ENCODE measurements at regions not wholly inside any gene's neighbourhood (a gene's known extent, or its start where the extent isn't known, plus 50 kb on each side); places are given as distances from the start of the nearest gene placed in this dataset.

DNA sequence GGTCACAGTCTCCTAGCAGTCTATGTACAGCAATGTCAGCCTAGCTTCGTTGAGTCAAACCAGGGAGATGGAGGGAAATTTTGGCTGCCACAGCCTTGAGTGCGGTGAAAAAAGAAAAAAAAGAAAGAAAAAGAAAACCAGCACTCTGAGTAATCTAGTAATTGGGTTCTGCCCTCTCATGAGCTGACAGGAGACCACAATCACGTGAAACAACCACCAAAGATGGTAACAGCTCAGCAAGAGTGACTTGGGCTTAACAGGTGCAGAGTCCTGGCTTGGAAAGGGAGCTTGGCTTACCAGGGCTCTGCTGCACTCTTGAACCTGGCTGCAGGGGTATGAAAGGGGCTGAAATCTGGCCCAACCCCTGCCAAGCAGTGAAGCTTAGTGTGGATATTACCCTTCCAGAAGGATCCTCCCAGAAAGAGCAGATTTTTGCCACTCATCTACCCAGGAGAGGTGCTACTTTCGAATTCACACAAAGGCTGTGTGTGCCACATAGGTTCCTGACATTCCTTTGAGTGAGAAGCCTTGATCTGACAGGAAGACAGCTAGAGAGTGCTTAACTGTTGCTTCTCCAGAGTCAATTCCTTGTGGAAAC is 350.3 kb downstream of the PTTG2 start:
- H3K4me3 Mint-ChIP-seq = no peak overlapping the region
- no peak overlapping the region for H3K27ac Mint-ChIP-seq
- peaks cover 18% of the 10 kb centered on the region for H3K4me1 Mint-ChIP-seq
- TF ChIP-seq, protein P1, sequence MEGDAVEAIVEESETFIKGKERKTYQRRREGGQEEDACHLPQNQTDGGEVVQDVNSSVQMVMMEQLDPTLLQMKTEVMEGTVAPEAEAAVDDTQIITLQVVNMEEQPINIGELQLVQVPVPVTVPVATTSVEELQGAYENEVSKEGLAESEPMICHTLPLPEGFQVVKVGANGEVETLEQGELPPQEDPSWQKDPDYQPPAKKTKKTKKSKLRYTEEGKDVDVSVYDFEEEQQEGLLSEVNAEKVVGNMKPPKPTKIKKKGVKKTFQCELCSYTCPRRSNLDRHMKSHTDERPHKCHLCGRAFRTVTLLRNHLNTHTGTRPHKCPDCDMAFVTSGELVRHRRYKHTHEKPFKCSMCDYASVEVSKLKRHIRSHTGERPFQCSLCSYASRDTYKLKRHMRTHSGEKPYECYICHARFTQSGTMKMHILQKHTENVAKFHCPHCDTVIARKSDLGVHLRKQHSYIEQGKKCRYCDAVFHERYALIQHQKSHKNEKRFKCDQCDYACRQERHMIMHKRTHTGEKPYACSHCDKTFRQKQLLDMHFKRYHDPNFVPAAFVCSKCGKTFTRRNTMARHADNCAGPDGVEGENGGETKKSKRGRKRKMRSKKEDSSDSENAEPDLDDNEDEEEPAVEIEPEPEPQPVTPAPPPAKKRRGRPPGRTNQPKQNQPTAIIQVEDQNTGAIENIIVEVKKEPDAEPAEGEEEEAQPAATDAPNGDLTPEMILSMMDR (IDR thresholded peaks at IDR 0.05) = no peak
- H3K27me3 Mint-ChIP-seq (ENCODE audit: low read depth, poor library complexity) = peaks cover 6% of the 10 kb centered on the region
- peaks cover 11% of the 10 kb centered on the region for H3K9me3 Mint-ChIP-seq
- peaks cover 4% of the 10 kb centered on the region for H3K36me3 Mint-ChIP-seq (ENCODE audit: low read depth)
- DNase-seq = no peak

DNA sequence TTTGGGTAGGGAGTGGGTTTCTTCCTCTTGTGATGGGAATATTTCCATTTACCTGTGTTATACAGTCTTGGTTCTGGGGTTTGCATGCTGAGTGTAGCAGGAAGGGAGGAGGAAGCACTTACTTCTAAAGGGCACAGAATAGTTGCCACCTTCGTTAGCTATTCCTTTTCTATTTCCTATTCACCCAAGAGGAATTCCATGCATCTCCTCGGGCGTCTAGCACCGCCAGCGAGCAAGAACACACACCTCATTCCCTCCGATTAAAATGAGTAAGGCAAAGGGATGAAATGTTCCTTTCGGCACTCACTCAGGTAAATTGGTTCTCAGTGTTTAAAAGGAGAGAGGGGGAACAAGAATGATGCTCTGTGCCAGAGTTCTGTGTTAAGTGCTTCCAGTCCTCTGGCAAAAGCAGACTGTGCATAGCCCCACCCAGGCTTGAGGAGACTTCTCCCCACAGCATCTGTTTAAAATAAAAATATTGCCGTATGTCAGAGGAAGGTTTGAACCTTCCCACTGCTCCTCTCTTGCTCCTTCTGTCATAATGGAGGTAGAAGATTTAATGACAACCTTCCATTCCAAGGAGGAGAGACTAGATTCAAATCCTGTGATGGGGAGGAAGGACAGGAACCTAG is 351.4 kb downstream of the PTTG2 start:
- Mint-ChIP-seq H3K36me3 (ENCODE audit: low read depth) (peaks cover 4% of the 10 kb centered on the region), H3K27me3 (ENCODE audit: low read depth, poor library complexity) (peaks cover 12% of the 10 kb centered on the region), H3K9me3 (peaks cover 11% of the 10 kb centered on the region), H3K27ac (no peak overlapping the region), H3K4me3 (no peak overlapping the region), H3K4me1 (peaks cover 29% of the 10 kb centered on the region)
- no peak for DNase-seq
- TF ChIP-seq, protein P1 (IDR thresholded peaks at IDR 0.05) = no peak

DNA sequence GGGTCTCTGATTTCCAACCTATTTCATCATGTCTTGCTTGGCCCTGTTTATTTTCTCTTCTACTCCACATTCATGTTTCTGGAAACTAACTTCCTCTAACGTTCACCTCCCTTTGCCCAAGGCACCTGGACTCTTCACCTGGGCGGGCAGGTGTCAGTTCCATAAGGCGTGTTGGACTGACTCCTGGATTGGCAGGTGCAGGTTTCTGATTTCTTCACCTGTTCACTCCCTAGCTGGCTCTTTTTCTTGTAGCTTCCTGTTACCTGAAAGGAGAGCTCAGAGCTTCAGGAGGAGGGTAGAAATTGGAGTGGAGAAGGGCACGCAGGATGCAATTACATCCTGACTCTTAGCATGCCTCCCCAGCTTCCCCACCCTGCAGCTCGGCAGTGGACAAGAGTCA is 350.8 kb upstream of the KLF3 start:
- Mint-ChIP-seq H3K36me3 (ENCODE audit: low read depth) (peaks cover 4% of the 10 kb centered on the region), H3K9me3 (peaks cover 11% of the 10 kb centered on the region), H3K27me3 (ENCODE audit: low read depth, poor library complexity) (peaks cover 12% of the 10 kb centered on the region), H3K4me1 (peaks cover 37% of the 10 kb centered on the region), H3K4me3 (no peak overlapping the region), H3K27ac (no peak overlapping the region)
- TF ChIP-seq, protein P1 (IDR thresholded peaks at IDR 0.05) = no peak
- DNase-seq = no peak

DNA sequence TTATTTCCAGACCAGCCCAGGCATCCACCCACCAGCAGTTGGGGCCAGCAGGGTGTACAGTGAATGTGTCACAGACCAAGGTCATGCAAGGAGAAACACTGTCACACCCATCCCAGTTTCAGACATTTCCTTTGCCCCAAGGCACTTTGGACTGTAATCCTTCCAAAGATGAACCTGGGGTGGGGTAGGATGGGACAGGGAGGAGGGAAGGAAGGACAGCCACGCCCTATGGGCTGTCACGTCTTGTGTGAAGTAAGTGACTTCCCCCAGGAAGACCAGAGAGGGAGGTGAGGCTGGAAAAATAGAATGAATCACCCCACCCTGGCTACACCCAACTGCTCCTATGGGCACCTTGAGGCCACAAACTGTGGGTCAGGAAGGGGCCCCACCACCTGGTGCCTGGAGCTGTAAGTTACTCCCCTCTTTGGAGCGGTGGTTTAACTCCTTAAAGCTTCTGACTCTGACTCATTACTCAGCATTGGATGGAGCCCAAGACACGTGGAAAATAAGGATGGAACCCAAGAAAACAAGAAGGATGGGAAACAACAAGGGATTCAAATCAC is 349.9 kb upstream of the KLF3 start:
- Mint-ChIP-seq H3K27ac (peak overlapping the region; percentile 8), H3K9me3 (peaks cover 11% of the 10 kb centered on the region), H3K4me3 (no peak overlapping the region), H3K27me3 (ENCODE audit: low read depth, poor library complexity) (peaks cover 12% of the 10 kb centered on the region), H3K4me1 (peaks cover 46% of the 10 kb centered on the region), H3K36me3 (ENCODE audit: low read depth) (peaks cover 4% of the 10 kb centered on the region)
- TF ChIP-seq, protein P1 (IDR thresholded peaks at IDR 0.05) = no peak
- no peak for DNase-seq

DNA sequence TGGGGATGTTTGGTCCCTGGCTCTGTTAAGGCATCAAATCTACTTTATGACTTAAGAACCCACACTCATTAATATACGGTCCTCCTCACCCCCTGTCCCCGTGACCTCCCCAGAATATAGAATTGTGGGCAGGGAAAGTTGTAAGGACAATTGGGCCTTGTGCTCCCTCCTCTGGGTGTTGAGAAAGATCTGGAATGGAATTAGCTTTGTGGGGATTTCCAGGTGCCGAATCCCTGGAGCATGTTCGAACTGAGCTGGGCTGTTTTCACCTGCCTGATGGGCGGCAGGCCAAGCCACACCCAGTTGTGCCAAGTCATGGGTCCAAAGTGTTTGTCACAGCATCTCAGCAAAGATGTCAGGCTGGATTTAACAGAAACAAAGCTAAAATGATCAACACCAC is 349.3 kb upstream of the KLF3 start:
- peaks cover 12% of the 10 kb centered on the region for H3K27me3 Mint-ChIP-seq (ENCODE audit: low read depth, poor library complexity)
- H3K27ac Mint-ChIP-seq = no peak overlapping the region
- no peak for DNase-seq
- peaks cover 52% of the 10 kb centered on the region for H3K4me1 Mint-ChIP-seq
- TF ChIP-seq, protein P1 (IDR thresholded peaks at IDR 0.05) = no peak
- H3K9me3 Mint-ChIP-seq = peaks cover 11% of the 10 kb centered on the region
- peaks cover 4% of the 10 kb centered on the region for H3K36me3 Mint-ChIP-seq (ENCODE audit: low read depth)
- H3K4me3 Mint-ChIP-seq = no peak overlapping the region
